GM10266 (cell line): ENCODE measurements at regions not wholly inside any gene's neighbourhood (a gene's known extent, or its start where the extent isn't known, plus 50 kb on each side); places are given as distances from the start of the nearest gene placed in this dataset.
"Not testable (repeated sequence)": the region's sequence is repeated elsewhere in the genome, so short reads cannot be mapped to it uniquely, and the experiment has no call there.

ENCODE experiments used
- DNase-seq: peaks from one replicate; pipeline ENCODE4 v3.0.0; 2012; ENCODE audit errors: extremely low spot score
- TF ChIP-seq, protein P1 (sequence below): IDR thresholded peaks from 2 replicates; pipeline ENCODE4 v1.5.1; 2012; ENCODE audit warnings: mild to moderate bottlenecking, low read depth; ENCODE audit not compliant: control insufficient read depth, insufficient read depth; ENCODE audit errors: missing control alignments

DNA sequence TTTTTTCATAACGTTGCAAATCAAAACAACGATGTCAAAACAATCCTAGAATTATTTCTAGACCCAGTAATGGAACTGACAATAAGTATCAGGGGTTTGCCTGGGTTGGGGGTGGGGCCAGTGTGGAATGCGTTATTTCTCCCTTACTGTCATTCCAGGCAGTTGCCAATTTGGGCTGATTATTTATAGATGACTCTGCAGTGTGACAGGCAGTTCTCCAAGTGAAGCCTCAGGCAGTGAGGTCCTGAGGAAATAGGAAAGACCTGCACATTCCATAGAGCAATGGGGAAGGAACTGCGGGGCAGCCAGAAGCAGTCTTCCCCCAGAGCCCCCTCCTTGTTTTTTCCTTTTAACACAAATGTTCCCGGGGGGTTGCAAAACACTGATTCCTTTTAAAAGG lies 179.0 kb downstream of the YTHDC2 start:
- DNase-seq: no peak
- TF ChIP-seq, protein P1, sequence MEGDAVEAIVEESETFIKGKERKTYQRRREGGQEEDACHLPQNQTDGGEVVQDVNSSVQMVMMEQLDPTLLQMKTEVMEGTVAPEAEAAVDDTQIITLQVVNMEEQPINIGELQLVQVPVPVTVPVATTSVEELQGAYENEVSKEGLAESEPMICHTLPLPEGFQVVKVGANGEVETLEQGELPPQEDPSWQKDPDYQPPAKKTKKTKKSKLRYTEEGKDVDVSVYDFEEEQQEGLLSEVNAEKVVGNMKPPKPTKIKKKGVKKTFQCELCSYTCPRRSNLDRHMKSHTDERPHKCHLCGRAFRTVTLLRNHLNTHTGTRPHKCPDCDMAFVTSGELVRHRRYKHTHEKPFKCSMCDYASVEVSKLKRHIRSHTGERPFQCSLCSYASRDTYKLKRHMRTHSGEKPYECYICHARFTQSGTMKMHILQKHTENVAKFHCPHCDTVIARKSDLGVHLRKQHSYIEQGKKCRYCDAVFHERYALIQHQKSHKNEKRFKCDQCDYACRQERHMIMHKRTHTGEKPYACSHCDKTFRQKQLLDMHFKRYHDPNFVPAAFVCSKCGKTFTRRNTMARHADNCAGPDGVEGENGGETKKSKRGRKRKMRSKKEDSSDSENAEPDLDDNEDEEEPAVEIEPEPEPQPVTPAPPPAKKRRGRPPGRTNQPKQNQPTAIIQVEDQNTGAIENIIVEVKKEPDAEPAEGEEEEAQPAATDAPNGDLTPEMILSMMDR: no peak

DNA sequence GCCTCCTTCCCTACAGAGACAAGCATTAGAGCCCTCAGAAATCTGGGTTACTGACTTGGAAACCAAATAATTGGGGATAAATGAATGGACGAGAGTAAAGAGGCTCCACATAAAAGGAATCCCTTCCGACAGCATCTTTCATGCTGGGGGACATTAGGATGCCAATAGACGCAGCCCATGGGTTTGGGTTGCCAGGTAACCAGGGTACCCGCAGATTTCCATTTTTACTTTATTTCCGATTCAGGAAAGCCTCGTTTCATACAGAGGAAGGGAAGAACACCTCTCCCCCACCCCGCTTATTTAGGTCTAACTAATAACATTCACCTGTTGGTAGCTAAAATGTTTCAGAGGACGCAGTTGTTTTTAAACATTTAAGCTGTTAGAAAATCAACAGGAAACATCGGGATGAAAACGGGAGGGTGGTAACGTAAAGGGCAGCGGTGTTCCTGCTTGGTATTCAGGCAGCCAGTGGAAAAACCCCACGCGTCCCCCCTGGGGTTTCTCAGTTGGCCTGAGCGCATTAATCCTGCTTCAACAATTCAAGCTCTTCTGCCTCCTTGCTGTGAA lies 179.5 kb downstream of the YTHDC2 start:
- DNase-seq: no peak
- TF ChIP-seq, protein P1: no peak

DNA sequence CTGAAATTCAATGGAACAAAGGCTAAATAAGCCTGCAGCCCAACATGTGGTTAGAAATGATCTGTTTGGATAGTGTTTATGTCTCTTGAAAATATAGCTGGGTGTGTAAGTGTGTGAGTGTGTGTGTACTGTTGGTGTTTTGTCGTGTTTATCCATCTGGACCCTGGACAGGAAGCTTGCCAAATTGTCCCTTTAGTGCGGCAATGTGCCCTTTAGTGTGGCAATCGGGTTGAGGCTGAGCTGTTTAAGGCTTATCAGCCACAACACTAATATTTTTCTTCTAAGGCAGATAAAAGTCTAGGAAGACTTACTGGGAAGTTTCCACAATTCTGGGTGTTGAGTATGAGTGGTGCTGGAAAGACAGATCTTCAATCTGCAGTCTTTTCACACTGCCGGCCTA lies 180.2 kb downstream of the YTHDC2 start:
- TF ChIP-seq, protein P1: no peak
- no peak for DNase-seq

DNA sequence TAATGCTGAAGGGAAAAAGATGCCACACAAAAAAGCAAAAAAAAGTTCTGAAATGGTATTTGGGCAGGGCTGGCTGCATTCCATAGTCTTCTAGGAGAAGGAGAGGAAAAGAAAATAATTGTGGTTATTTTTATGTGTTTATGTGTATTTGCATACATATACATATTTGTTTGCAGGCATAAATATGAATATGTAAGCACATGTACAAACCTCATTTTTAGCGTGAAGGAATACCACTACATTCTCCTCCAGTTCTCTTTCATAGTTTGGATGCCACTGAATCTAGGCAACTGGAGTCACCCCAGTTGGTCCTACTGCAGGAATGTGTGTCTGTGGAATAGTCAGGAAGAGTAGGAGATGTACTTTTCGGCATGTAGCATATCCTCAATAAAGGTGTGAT lies 181.1 kb downstream of the YTHDC2 start:
- DNase-seq: no peak
- TF ChIP-seq, protein P1: no peak

DNA sequence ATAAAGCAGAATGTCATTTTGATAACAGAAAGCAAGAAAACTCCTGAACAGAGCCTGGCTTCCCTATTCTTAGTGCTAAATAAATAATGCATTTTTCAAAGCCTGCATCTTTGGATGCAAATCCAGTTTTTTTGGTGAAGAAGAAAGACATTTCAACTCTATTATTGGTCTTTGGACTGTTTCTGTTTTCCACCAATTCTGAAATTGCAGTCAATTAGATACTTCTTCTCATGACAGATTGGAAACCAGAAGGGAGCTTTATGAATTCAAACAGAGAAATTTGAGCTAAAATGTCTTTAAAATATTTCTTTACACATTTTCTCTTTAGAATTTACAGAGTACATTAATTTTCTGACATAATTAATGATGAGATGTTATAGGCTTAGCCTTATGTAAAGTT lies 189.8 kb downstream of the YTHDC2 start:
- no peak for DNase-seq
- TF ChIP-seq, protein P1: no peak

DNA sequence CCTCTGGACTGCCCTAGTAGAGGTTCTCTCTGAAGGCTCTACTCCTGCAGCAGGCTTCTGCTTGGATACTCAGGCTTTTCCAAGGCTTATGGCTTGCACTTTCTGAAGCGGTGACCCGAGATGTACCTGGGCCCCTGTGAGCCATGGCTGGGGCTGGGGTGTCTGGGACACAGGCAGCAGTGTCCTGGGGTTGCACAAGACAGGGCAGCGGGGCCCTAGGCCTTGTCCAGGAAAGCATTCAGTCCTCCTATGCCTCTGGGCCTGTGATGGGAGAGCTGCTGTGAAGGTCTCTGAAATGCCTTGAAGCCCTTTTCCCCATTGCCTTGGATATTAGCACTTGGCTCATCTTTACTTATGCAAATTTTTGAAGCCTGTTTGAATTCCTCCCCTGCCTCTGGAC lies 192.2 kb downstream of the YTHDC2 start:
- TF ChIP-seq, protein P1: no peak

DNA sequence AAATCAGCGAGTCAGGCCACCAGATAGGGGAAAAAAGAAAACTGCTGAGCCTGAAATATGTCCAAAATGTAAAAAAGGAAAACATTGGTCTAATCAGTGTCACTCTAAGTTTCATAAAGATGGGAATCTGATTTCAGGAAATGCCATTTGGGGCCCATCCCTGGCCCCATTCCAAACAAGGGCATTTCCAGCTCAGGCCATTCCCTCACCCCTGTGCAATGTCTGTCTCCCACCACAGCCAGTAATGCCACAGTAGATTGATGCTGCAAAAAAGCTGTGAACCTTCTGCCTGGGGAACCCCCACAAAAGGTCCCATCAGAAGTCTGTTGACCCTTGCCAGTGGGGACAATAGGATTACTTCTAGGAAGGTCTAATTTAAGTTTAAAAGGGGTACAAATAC lies 199.6 kb downstream of the YTHDC2 start:
- DNase-seq: no peak
- TF ChIP-seq, protein P1: no peak

More for the DNA sequence above, 192.2 kb downstream of the YTHDC2 start:
- DNase-seq: no peak

DNA sequence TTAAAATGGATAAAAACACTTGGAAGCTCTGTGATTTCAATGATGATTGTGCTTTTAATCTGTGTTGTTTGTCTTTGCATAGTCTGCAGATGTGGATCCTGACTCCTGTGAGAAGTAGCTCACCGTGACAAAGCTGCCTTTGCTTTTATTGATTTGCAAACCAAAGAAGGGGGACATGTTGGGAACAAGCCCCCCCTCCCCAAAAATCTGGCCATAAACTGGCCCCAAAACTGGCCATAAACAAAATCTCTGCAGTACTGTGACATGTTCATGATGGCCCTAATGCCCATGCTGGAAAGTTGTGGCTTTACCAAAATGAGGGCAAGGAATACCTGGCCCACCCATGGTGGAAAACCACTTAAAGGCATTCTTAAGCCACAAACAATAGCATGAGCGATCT lies 202.4 kb downstream of the YTHDC2 start:
- DNase-seq: not testable (repeated sequence)
